ENCODE measurements at regions not wholly inside any gene's neighbourhood (a gene's known extent, or its start where the extent isn't known, plus 50 kb on each side); places are given as distances from the start of the nearest gene placed in this dataset.

DNA sequence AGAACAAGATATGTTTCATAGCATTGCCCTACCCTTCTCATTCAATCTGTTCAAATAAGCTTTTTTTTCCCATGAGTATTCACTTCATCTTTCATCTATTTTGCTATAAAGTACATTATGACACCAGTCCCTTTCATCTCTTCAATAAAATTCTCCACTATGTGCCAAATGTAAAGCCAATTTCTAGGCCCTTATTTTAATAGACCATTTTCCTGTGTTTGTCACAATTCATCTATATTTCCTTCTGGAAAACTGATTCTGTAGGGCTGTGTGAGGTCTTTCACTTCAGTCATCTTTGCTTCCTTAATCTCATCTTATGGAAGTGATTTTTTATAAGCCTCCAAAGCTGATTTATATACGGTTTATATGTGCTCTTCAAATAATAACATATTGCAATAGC is 992.4 kb upstream of the EYS start (continued):
- TF ChIP-seq PBX3 (IDR thresholded peaks at IDR 0.05; ENCODE audit: insufficient replicate concordance, low read depth, low read length): no peak
- TF ChIP-seq NR2F1 (conservative IDR thresholded peaks at IDR 0.05): no peak

DNA sequence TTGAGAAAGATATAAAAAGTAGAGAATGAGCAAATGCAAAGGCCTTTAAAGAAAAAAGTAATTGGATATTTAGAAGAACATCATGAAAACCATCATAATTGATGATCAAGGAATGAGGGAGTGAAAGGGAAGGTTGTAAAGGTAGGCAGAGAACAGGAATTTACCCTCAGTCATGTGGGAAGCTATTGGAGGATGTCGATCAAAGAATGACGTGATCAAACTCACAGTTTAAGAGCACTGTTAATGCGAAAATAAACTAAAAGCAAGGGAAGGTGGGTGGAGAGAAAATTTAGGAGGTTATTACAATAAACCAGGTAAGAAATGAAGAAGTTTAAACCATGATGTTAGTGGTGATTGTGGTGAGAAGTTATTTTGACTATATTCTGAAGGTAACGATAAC is 982.6 kb upstream of the EYS start:
- 32% methylated on average over 4 of the region's 4 CpGs for WGBS (ENCODE audit: insufficient coverage, insufficient replicate concordance, low lambda C conversion rate, missing lambda C conversion rate)
- CTCF ChIA-PET: no interaction called here
- RAD21 ChIA-PET (ENCODE audit: unreplicated experiment): no interaction called here
- no peak overlapping the region for H2AFZ ChIP-seq (ENCODE audit: control insufficient read depth, low read depth, low read length)
- H3K4me1 ChIP-seq (ENCODE audit: control insufficient read depth, insufficient read depth, low read length): no peaks in the 10 kb centered on the region
- H3K9ac ChIP-seq (ENCODE audit: control insufficient read depth, insufficient read depth, low read length): no peak overlapping the region
- ATAC-seq (no peak), DNase-seq (ENCODE audit: low read depth, low spot score) (no peak), FAIRE-seq (no peak)
- H3K4me2 ChIP-seq (ENCODE audit: control insufficient read depth, insufficient read depth): no peak overlapping the region
- no peak overlapping the region for H3K4me3 ChIP-seq
- in situ Hi-C loops (cut with MboI): no loop called here
- H3K27me3 ChIP-seq (replicated peaks in 1 of 2; ENCODE audit: control insufficient read depth in 2 of 2, insufficient read depth in 2 of 2, low read length in 1 of 2): no peaks in the 10 kb centered on the region
- SMC1A ChIA-PET (ENCODE audit: uncharacterized antibody, unreplicated experiment): no interaction called here
- H3K36me3 ChIP-seq (ENCODE audit: control insufficient read depth in 2 of 2, insufficient read depth in 2 of 2, low read length in 1 of 2): no peaks in the 10 kb centered on the region
- H3K27ac ChIP-seq (ENCODE audit: control insufficient read depth, insufficient read depth): no peak overlapping the region
- POLR2A ChIA-PET: no interaction called here
- H3K79me2 ChIP-seq (ENCODE audit: control insufficient read depth, insufficient read depth, low read length): no peaks in the 10 kb centered on the region
- no peaks in the 10 kb centered on the region for H4K20me1 ChIP-seq (ENCODE audit: control insufficient read depth, insufficient read depth)
- intact Hi-C loops (cut with micrococcal nuclease; ENCODE audit: unreplicated experiment): no loop called here
- no TSS peak for BruUV-seq (replicated peaks)
- TF ChIP-seq RB1 (IDR thresholded peaks at IDR 0.05; ENCODE audit: borderline replicate concordance) (no peak), RAD21 (IDR thresholded peaks at IDR 0.05; ENCODE audit: insufficient read depth, low read depth, low read length) (no peak), EED (IDR thresholded peaks at IDR 0.05; ENCODE audit: low read depth) (no peak), RELA (IDR thresholded peaks at IDR 0.05; ENCODE audit: borderline replicate concordance, partially characterized antibody) (no peak), EGR1 (IDR thresholded peaks at IDR 0.05; ENCODE audit: borderline replicate concordance in 1 of 2, low read depth in 2 of 2, low read length in 2 of 2) (no peak), MTA2 (IDR thresholded peaks at IDR 0.05; ENCODE audit: low read depth) (no peak), ATF7 (IDR thresholded peaks at IDR 0.05; ENCODE audit: low read depth) (no peak), POLR2A (IDR thresholded peaks at IDR 0.05; ENCODE audit: low read depth, low read length) (no peak), ZNF622 (IDR thresholded peaks at IDR 0.05) (no peak), KDM1A (IDR thresholded peaks at IDR 0.05; ENCODE audit: borderline replicate concordance) (no peak), ZBED1 (IDR thresholded peaks at IDR 0.05; ENCODE audit: borderline replicate concordance) (no peak), FOS (IDR thresholded peaks at IDR 0.05; ENCODE audit: borderline replicate concordance, extremely low read depth, insufficient read length) (no peak), HCFC1 (IDR thresholded peaks at IDR 0.05; ENCODE audit: low read length) (no peak), CBX5 (IDR thresholded peaks at IDR 0.05; ENCODE audit: low read depth) (no peak)
- TF ChIP-seq, protein P1, sequence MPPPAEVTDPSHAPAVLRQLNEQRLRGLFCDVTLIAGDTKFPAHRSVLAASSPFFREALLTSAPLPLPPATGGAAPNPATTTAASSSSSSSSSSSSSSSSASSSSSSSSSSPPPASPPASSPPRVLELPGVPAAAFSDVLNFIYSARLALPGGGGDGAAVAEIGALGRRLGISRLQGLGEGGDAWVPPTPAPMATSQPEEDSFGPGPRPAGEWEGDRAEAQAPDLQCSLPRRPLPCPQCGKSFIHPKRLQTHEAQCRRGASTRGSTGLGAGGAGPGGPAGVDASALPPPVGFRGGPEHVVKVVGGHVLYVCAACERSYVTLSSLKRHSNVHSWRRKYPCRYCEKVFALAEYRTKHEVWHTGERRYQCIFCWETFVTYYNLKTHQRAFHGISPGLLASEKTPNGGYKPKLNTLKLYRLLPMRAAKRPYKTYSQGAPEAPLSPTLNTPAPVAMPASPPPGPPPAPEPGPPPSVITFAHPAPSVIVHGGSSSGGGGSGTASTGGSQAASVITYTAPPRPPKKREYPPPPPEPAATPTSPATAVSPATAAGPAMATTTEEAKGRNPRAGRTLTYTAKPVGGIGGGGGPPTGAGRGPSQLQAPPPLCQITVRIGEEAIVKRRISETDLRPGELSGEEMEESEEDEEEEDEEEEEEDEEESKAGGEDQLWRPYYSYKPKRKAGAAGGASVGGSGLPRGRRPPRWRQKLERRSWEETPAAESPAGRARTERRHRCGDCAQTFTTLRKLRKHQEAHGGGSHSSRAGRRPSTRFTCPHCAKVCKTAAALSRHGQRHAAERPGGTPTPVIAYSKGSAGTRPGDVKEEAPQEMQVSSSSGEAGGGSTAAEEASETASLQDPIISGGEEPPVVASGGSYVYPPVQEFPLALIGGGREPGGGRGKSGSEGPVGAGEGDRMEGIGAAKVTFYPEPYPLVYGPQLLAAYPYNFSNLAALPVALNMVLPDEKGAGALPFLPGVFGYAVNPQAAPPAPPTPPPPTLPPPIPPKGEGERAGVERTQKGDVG (CRISPR knock-in tag; IDR thresholded peaks at IDR 0.05): no peak
- TF ChIP-seq, protein P2, sequence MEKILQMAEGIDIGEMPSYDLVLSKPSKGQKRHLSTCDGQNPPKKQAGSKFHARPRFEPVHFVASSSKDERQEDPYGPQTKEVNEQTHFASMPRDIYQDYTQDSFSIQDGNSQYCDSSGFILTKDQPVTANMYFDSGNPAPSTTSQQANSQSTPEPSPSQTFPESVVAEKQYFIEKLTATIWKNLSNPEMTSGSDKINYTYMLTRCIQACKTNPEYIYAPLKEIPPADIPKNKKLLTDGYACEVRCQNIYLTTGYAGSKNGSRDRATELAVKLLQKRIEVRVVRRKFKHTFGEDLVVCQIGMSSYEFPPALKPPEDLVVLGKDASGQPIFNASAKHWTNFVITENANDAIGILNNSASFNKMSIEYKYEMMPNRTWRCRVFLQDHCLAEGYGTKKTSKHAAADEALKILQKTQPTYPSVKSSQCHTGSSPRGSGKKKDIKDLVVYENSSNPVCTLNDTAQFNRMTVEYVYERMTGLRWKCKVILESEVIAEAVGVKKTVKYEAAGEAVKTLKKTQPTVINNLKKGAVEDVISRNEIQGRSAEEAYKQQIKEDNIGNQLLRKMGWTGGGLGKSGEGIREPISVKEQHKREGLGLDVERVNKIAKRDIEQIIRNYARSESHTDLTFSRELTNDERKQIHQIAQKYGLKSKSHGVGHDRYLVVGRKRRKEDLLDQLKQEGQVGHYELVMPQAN (conservative IDR thresholded peaks at IDR 0.05): no peak
- no peaks in the 10 kb centered on the region for H3K9me3 ChIP-seq (replicated peaks; ENCODE audit: control insufficient read depth, insufficient read depth, low read length)
